HUES48 (cell line): ENCODE measurements at regions not wholly inside any gene's neighbourhood (a gene's known extent, or its start where the extent isn't known, plus 50 kb on each side); places are given as distances from the start of the nearest gene placed in this dataset.
"Not testable (repeated sequence)": the region's sequence is repeated elsewhere in the genome, so short reads cannot be mapped to it uniquely, and the experiment has no call there.

Experiments used
- H3K27ac ChIP-seq: one replicate; pipeline ENCODE4 v1.7.0; 2013; ENCODE audit warnings: low read depth, low read length, inconsistent platforms
- H3K27me3 ChIP-seq: 2 replicates; pipeline ENCODE4 v1.6.1; 2013; ENCODE audit warnings: mild to moderate bottlenecking, low read length; ENCODE audit not compliant: control insufficient read depth, insufficient read depth
- H3K36me3 ChIP-seq: 2 replicates; pipeline ENCODE4 v1.6.1; 2013; ENCODE audit warnings: low read length; ENCODE audit not compliant: control insufficient read depth, insufficient read depth
- H3K4me1 ChIP-seq: 2 replicates; pipeline ENCODE4 v1.6.1; 2013; ENCODE audit warnings: mild to moderate bottlenecking, low read length; ENCODE audit not compliant: control insufficient read depth, insufficient read depth
- H3K4me3 ChIP-seq: 2 replicates; pipeline ENCODE4 v1.5.1; 2013; ENCODE audit warnings: mild to moderate bottlenecking, low read depth, low read length
- H3K9ac ChIP-seq: 2 replicates; pipeline ENCODE4 v1.6.1; 2013; ENCODE audit warnings: mild to moderate bottlenecking, low read depth, low read length, moderate library complexity
- H3K9me3 ChIP-seq: 2 replicates; pipeline ENCODE4 v1.6.1; 2013; ENCODE audit warnings: low read length; ENCODE audit not compliant: control insufficient read depth, insufficient read depth

DNA sequence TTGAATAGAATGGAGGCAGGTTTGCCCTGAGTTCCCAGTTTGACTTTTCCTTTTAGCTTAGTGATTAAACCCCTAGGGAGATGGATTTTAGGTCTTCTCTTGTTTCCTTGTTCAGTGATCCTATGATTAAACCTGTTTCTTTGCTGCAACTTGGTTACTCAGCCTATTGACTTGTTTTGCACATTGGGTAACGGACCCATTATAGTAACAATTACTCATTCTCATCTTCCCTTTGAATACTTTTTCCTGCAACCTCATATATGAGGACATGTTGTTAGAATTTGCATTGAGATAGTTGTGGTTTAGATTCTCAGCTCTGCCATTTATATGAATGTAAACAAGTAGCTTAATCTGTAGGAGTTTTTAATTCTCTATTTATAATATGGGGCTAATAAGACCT, 489.2 kb upstream of the CNTN5 start:
- no peak overlapping the region for H3K4me3 ChIP-seq
- H3K9me3 ChIP-seq, result no peaks in the 10 kb centered on the region
- H3K27ac ChIP-seq, result no peak overlapping the region
- no peaks in the 10 kb centered on the region for H3K27me3 ChIP-seq
- no peaks in the 10 kb centered on the region for H3K4me1 ChIP-seq
- no peaks in the 10 kb centered on the region for H3K36me3 ChIP-seq
- no peak overlapping the region for H3K9ac ChIP-seq

DNA sequence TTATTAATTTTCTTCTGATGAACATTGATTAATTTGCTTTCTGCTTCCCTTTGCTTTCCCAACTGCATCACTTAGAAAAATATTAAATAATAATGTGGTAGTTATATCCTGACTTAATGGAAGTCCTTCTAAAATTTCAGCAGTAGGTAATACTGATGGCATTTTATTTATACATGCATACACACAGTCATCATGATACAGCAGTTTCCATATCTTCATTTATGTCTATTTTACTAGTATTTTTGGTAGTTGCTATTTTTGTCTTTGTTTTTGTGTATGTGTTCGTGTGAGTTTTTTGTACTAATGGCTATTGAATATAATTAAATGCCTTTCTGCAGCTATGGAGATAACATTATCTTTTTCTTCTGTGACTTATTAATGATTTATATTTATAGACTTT, 484.7 kb upstream of the CNTN5 start:
- no peak overlapping the region for H3K27ac ChIP-seq
- H3K27me3 ChIP-seq, result no peaks in the 10 kb centered on the region
- no peak overlapping the region for H3K9ac ChIP-seq
- H3K4me3 ChIP-seq, result no peak overlapping the region
- H3K36me3 ChIP-seq, result no peaks in the 10 kb centered on the region
- H3K9me3 ChIP-seq, result no peaks in the 10 kb centered on the region
- H3K4me1 ChIP-seq, result no peaks in the 10 kb centered on the region

DNA sequence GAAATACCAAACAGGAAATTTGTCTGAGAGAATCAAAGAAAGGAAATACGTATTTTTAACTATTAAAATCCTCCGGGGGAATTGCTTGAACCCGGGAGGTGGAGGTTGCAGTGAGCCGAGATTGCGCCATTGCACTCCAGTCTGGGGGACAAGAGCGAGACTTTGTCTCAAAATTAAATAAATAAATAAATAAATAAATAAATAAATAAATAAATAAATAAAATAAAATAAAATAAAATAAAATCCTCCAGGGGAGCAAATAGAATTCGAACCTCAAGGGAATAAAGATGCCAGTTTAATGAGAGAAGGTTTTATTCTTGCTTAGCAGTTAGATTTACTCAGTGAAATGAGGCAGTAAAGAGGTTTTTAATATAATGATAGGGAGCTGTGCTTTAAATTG, 482.4 kb upstream of the CNTN5 start:
- H3K9me3 ChIP-seq, H3K4me3 ChIP-seq, H3K9ac ChIP-seq, H3K27me3 ChIP-seq, H3K27ac ChIP-seq, H3K36me3 ChIP-seq, H3K4me1 ChIP-seq: not testable (repeated sequence)

DNA sequence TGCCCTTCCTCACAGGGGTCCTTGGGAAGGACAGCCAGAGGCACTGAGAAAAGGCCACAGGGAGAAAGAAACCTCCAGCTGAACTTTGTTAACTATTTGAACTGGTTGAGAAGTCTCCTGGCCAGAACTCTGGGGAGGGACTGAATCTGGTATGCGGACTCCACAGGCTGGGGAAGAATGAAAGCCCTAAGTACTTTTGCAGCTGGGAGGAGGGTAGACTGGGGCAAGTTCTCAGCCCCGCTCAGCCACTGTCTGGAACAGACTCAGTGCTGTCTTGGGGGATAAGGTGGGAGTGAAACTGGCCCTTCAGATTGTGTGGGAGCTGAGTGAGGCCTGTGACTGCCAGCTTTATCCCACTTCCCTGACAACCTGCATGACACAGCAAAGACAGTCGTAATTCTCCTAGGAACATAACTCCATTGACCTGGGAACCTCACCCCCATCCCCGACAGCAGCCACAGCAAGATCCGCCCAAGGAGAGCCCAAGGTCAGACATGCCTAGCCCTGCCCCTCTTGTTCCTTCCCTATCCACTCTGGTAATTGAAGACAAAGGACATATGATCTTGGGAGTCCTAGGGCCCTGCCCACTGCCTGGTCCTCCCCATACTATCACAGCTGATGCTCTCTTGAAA, 475.1 kb upstream of the CNTN5 start:
- H3K4me1 ChIP-seq, result no peaks in the 10 kb centered on the region
- no peaks in the 10 kb centered on the region for H3K27me3 ChIP-seq
- H3K9me3 ChIP-seq, result no peaks in the 10 kb centered on the region
- no peak overlapping the region for H3K9ac ChIP-seq
- H3K4me3 ChIP-seq, result no peak overlapping the region
- H3K27ac ChIP-seq, result no peak overlapping the region
- H3K36me3 ChIP-seq, result no peaks in the 10 kb centered on the region

DNA sequence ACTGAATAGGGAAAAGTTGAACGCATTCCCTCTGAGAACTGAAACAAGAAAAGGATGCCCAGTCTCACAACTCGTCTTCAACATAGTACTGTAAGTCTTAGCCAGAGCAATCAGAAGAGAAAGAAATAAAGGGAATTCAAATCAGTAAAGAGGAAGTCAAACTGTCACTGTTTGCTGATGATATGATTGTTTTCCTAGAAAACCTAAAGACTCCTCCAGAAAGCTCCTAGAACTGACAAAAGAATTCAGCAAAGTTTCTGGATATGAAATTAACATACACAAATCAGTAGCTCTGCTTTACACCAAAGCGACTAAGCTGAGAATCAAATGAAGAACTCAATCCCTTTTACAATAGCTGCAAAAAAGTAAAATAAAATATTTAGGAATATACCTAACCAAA, 471.2 kb upstream of the CNTN5 start:
- H3K4me3 ChIP-seq, result no peak overlapping the region
- no peak overlapping the region for H3K27ac ChIP-seq
- H3K27me3 ChIP-seq, result no peaks in the 10 kb centered on the region
- H3K9ac ChIP-seq, result no peak overlapping the region
- H3K4me1 ChIP-seq, result no peaks in the 10 kb centered on the region
- H3K36me3 ChIP-seq, result no peaks in the 10 kb centered on the region
- no peaks in the 10 kb centered on the region for H3K9me3 ChIP-seq

DNA sequence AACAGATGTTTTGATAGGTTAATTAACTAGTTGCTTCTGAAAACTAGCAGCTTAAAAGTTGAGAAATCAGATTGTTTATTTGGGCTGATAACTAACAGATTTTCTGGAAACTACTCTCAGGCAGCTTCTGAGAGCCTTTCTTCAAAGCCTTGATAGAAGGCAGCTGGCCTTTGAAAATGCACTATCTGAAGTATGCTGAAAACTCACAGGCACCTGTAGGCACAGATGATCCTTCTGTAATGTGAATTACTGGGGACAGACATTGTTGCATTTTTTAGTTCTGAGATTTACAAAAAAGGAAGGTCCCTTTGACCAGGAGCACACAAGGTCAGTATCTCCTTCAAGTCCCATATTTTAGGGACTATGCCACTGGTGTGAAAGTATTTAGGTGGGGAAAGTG, 460.8 kb upstream of the CNTN5 start:
- Histone ChIP-seq H3K9ac (no peak overlapping the region), H3K4me1 (0 out of 2 replicates have a peak, but pooled peaks cover 3% of the 10 kb centered on the region), H3K9me3 (no peaks in the 10 kb centered on the region), H3K36me3 (no peaks in the 10 kb centered on the region), H3K27me3 (no peaks in the 10 kb centered on the region), H3K4me3 (no peak overlapping the region), H3K27ac (no peak overlapping the region)

DNA sequence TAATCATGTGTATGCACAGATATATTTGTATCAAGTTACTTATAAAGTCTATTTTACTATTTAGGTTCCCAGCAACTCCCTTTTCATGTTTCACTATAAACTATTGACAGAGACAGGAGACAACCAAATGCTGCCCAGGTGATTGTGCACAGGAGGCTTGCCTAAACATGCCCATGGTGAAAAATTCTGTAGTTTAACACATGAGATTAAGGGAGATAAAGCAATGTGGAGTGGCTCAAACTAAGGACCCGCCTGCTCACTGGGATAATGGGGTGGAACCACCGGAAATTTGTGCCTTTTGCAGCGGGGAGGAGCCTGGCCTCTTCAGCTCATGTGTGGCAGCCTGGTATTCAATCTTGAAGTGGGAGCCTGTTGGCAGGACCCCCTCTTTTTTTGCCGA, 459.5 kb upstream of the CNTN5 start:
- no peaks in the 10 kb centered on the region for H3K9me3 ChIP-seq
- H3K4me1 ChIP-seq, result 0 out of 2 replicates have a peak, but pooled peaks cover 3% of the 10 kb centered on the region
- no peak overlapping the region for H3K27ac ChIP-seq
- H3K27me3 ChIP-seq, result no peaks in the 10 kb centered on the region
- no peak overlapping the region for H3K4me3 ChIP-seq
- no peak overlapping the region for H3K9ac ChIP-seq
- no peaks in the 10 kb centered on the region for H3K36me3 ChIP-seq

DNA sequence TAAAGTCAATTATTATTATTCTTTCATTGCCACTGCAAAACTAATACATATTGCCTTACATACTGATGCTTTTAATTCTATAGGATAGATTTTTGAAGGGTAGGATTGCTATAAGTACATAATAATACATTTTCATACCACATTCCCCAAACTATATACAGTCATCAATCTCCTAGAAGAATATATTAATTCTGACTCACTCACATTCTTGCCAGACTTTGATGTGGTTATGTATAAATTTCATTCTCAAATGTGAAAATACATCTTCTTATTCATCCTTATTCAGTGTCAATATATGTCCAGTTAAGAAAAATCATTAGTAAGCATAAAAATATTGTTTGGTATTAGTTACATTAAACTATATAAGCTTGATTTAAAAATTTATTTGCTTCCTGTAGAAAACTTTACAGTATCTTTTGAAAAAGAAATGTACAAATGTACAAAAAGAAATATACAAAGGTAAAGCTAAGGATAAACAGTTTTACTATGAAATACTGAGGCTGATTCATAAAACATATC, 458.8 kb upstream of the CNTN5 start:
- Histone ChIP-seq H3K9ac (no peak overlapping the region), H3K9me3 (no peaks in the 10 kb centered on the region), H3K4me1 (0 out of 2 replicates have a peak, but pooled peaks cover 3% of the 10 kb centered on the region), H3K27me3 (no peaks in the 10 kb centered on the region), H3K4me3 (no peak overlapping the region), H3K36me3 (no peaks in the 10 kb centered on the region), H3K27ac (no peak overlapping the region)

DNA sequence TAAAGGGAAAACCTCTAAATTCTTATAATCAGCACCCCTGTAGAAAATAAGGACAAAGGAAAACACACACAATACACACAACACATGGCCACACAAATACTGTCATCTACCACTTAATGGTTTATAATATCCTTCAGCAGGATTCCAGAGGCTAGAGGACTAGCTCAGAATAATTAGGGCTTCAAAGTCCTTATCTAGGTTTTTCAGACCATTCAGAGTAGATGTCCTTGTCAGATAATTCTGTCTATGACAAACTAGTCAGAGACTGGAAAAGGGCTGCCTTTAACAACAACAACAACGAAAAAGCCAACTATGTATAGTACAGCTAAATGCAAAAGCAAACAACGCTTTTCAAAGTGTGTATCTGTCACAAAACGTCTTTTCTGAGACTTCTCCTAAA, 456.5 kb upstream of the CNTN5 start:
- no peak overlapping the region for H3K9ac ChIP-seq
- no peaks in the 10 kb centered on the region for H3K27me3 ChIP-seq
- no peak overlapping the region for H3K4me3 ChIP-seq
- 0 out of 2 replicates have a peak, but pooled peaks cover 3% of the 10 kb centered on the region for H3K4me1 ChIP-seq
- H3K27ac ChIP-seq, result no peak overlapping the region
- H3K9me3 ChIP-seq, result no peaks in the 10 kb centered on the region
- no peaks in the 10 kb centered on the region for H3K36me3 ChIP-seq

DNA sequence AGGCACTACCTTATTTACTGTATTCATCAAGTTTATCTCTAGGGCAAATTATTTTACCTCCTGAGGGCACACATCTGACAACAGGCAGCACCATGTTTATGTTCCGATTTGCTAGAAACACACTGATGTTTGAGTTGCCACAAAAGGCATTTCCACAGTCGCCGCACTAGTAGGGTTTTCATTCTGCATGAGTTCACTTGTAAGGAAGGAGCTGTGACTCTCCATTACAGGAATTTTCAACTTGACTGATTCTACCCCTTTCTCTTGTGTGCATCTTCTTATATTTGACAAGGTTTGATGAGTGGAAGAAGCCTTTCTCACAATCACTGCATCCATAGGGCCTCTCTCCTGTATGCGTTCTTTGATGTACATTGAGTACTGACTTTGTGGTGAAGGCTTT, 455.9 kb upstream of the CNTN5 start:
- H3K27ac ChIP-seq, result no peak overlapping the region
- H3K36me3 ChIP-seq, result no peaks in the 10 kb centered on the region
- H3K27me3 ChIP-seq, result no peaks in the 10 kb centered on the region
- 0 out of 2 replicates have a peak, but pooled peaks cover 3% of the 10 kb centered on the region for H3K4me1 ChIP-seq
- no peak overlapping the region for H3K9ac ChIP-seq
- H3K9me3 ChIP-seq, result no peaks in the 10 kb centered on the region
- H3K4me3 ChIP-seq, result no peak overlapping the region

DNA sequence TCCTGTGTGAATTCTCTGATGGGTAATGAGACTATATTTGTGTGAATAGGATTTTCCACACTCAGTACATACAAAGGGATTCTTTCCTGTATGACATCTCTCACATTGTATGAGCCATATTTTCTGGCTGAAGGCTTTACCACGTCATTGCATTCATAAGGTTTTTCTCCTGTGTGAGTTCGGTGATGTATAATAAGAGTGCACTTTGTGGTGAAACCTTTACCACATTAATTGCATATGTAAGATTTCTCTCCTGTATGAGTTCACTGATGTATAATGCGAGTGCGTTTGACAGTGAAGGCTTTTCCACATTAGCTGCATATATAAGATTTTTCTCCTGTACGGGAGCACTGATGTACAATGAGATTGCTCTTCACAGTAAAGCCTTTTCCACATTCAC, 455.4 kb upstream of the CNTN5 start:
- no peak overlapping the region for H3K4me3 ChIP-seq

More for the DNA sequence above, 455.4 kb upstream of the CNTN5 start:
- H3K4me1 ChIP-seq, result 0 out of 2 replicates have a peak, but pooled peaks cover 3% of the 10 kb centered on the region
- no peak overlapping the region for H3K27ac ChIP-seq
- no peaks in the 10 kb centered on the region for H3K27me3 ChIP-seq
- no peaks in the 10 kb centered on the region for H3K36me3 ChIP-seq
- no peak overlapping the region for H3K9ac ChIP-seq
- no peaks in the 10 kb centered on the region for H3K9me3 ChIP-seq
